GM21390 (cell line): ENCODE measurements at regions not wholly inside any gene's neighbourhood (a gene's known extent, or its start where the extent isn't known, plus 50 kb on each side); places are given as distances from the start of the nearest gene placed in this dataset.
"Not testable (repeated sequence)": the region's sequence is repeated elsewhere in the genome, so short reads cannot be mapped to it uniquely, and the experiment has no call there.

ENCODE experiments used
- ATAC-seq: cut with Tn5 transposase; IDR thresholded peaks from one replicate; pipeline ENCODE4 v1.9.1; 2021; ENCODE audit not compliant: unreplicated experiment

- ATAC-seq = no peak
Measured at GRCh38 chr4:83929550-83929949, 393.6 kb downstream of the GPAT3 start.

GRCh38 chr4:83926950-83927349 lies 391.0 kb downstream of the GPAT3 start:
- no peak for ATAC-seq

GRCh38 chr4:83923341-83923740 lies 387.4 kb downstream of the GPAT3 start:
- no peak for ATAC-seq

- ATAC-seq = no peak
Measured at GRCh38 chr4:83922402-83922801, 386.5 kb downstream of the GPAT3 start.

- no peak for ATAC-seq
Measured at GRCh38 chr4:83921124-83921523, 385.2 kb downstream of the GPAT3 start.

GRCh38 chr4:83920375-83920774 lies 384.5 kb downstream of the GPAT3 start:
- ATAC-seq = no peak

- no peak for ATAC-seq
Measured at GRCh38 chr4:83917572-83917971, 381.7 kb downstream of the GPAT3 start.

GRCh38 chr4:83910693-83911092 lies 374.8 kb downstream of the GPAT3 start:
- no peak for ATAC-seq

GRCh38 chr4:83906561-83906960 lies 370.7 kb downstream of the GPAT3 start:
- ATAC-seq = no peak

- no peak for ATAC-seq
Measured at GRCh38 chr4:83905952-83906351, 370.0 kb downstream of the GPAT3 start.

GRCh38 chr4:83903740-83904139 lies 367.8 kb downstream of the GPAT3 start:
- not testable (repeated sequence) for ATAC-seq

GRCh38 chr4:83894831-83895230 lies 358.9 kb downstream of the GPAT3 start:
- no peak for ATAC-seq

GRCh38 chr4:83890816-83891215 lies 354.9 kb downstream of the GPAT3 start:
- no peak for ATAC-seq

- no peak for ATAC-seq
Measured at GRCh38 chr4:83890231-83890630, 354.3 kb downstream of the GPAT3 start.

GRCh38 chr4:83889802-83890201 lies 353.9 kb downstream of the GPAT3 start:
- no peak for ATAC-seq

GRCh38 chr4:83885256-83886182 lies 349.6 kb downstream of the GPAT3 start:
- ATAC-seq = no peak

- no peak for ATAC-seq
Measured at GRCh38 chr4:83876047-83876446, 340.1 kb downstream of the GPAT3 start.

- no peak for ATAC-seq
Measured at GRCh38 chr4:83875437-83875836, 339.5 kb downstream of the GPAT3 start.

GRCh38 chr4:83873996-83874395 lies 338.1 kb downstream of the GPAT3 start:
- no peak for ATAC-seq

- ATAC-seq = no peak
Measured at GRCh38 chr4:83870328-83870950, 334.5 kb downstream of the GPAT3 start.

- no peak for ATAC-seq
Measured at GRCh38 chr4:83866834-83867621, 331.1 kb downstream of the GPAT3 start.
